ENCODE measurements at regions not wholly inside any gene's neighbourhood (a gene's known extent, or its start where the extent isn't known, plus 50 kb on each side); places are given as distances from the start of the nearest gene placed in this dataset.

DNA sequence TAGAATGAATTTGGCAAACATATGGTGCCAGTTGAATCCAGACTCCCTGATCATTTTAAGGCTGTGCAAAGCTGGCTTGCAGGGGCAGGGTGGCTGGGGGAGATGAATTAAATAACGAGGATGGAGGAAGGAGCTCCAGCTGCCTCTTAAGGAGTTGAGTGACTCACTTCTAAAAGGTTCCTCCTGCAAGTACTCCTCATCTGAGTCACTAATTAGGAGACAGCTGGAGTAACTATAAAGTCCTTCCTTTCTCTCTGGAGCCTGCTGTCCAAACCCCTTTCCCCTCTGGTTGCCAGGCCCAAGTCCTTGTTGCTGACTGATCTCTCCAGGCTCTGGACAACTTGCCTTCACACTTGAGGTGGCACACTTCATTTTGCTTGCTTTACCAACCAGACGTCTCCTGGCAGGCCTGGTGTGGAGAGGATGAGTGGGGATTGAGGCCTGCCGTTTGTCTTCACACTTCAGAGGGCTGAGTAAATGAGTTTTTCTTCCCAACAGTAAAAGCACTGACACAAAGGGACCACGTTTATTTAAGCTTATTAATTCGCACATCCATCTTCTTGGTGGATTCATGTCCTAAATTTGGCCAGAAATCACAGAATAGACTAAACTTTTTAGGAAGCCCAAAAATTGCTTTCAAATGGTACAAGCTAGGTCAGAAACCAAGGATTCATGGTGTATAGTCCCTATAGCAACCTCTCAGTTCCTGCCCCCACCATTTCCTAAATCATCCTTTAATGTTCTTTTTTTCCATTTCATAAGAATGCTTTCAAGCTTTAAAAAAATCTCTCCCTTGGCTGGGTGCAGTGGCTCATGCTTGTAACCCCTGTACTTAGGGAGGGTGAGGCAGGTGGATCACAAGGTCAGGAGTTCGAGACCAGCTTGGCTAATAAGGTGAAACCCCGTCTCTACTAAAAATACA, 90.5 kb upstream of the MYRIP start:
- Histone ChIP-seq H3K27me3 (ENCODE audit: insufficient read depth, poor library complexity, severe bottlenecking) (peaks cover 4% of the 10 kb centered on the region), H3K4me3 (replicated peaks; ENCODE audit: insufficient read depth, low read length) (no peak overlapping the region), H3K27ac (replicated peaks) (no peak overlapping the region)
- no peak for TF ChIP-seq SPI1 (IDR thresholded peaks at IDR 0.05; ENCODE audit: borderline replicate concordance, low read depth)
- TF ChIP-seq, protein P1, sequence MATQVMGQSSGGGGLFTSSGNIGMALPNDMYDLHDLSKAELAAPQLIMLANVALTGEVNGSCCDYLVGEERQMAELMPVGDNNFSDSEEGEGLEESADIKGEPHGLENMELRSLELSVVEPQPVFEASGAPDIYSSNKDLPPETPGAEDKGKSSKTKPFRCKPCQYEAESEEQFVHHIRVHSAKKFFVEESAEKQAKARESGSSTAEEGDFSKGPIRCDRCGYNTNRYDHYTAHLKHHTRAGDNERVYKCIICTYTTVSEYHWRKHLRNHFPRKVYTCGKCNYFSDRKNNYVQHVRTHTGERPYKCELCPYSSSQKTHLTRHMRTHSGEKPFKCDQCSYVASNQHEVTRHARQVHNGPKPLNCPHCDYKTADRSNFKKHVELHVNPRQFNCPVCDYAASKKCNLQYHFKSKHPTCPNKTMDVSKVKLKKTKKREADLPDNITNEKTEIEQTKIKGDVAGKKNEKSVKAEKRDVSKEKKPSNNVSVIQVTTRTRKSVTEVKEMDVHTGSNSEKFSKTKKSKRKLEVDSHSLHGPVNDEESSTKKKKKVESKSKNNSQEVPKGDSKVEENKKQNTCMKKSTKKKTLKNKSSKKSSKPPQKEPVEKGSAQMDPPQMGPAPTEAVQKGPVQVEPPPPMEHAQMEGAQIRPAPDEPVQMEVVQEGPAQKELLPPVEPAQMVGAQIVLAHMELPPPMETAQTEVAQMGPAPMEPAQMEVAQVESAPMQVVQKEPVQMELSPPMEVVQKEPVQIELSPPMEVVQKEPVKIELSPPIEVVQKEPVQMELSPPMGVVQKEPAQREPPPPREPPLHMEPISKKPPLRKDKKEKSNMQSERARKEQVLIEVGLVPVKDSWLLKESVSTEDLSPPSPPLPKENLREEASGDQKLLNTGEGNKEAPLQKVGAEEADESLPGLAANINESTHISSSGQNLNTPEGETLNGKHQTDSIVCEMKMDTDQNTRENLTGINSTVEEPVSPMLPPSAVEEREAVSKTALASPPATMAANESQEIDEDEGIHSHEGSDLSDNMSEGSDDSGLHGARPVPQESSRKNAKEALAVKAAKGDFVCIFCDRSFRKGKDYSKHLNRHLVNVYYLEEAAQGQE (IDR thresholded peaks at IDR 0.05; ENCODE audit: insufficient replicate concordance, low read depth), result no peak
- TF ChIP-seq POLR2AphosphoS5 (IDR thresholded peaks at IDR 0.05; ENCODE audit: low read depth), result no peak
- TF ChIP-seq, protein P2, sequence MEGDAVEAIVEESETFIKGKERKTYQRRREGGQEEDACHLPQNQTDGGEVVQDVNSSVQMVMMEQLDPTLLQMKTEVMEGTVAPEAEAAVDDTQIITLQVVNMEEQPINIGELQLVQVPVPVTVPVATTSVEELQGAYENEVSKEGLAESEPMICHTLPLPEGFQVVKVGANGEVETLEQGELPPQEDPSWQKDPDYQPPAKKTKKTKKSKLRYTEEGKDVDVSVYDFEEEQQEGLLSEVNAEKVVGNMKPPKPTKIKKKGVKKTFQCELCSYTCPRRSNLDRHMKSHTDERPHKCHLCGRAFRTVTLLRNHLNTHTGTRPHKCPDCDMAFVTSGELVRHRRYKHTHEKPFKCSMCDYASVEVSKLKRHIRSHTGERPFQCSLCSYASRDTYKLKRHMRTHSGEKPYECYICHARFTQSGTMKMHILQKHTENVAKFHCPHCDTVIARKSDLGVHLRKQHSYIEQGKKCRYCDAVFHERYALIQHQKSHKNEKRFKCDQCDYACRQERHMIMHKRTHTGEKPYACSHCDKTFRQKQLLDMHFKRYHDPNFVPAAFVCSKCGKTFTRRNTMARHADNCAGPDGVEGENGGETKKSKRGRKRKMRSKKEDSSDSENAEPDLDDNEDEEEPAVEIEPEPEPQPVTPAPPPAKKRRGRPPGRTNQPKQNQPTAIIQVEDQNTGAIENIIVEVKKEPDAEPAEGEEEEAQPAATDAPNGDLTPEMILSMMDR (IDR thresholded peaks at IDR 0.05; ENCODE audit: insufficient read depth, low read length), result no peak
- DNase-seq (ENCODE audit: low read depth in 1 of 2, low spot score in 1 of 2), result no peak

DNA sequence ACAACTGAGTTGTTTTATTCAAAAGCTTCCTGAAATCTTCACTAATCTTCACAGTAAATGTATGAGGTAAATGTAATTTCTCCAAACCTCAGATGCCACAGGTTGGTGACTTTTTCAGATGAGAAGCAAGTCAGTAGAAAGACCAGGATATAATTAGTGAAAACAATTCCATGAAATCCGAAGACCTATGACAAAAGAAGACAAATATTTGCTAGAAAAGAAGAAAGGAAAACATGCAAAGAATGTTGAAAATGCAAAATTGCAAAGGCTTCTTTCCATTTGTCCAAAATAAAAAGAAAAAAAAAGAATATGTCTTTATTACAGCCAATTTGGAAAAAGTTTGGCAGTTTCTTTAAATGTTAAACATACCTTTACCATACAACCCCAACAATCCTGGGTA, 88.3 kb upstream of the MYRIP start:
- no peak for DNase-seq (ENCODE audit: low read depth in 1 of 2, low spot score in 1 of 2)
- no peak for TF ChIP-seq GABPA (IDR thresholded peaks at IDR 0.05; ENCODE audit: low read depth)
- TF ChIP-seq POLR2AphosphoS5 (IDR thresholded peaks at IDR 0.05; ENCODE audit: low read depth), result no peak
- TF ChIP-seq, protein P2 (IDR thresholded peaks at IDR 0.05; ENCODE audit: insufficient read depth, low read length), result no peak
- H3K27ac ChIP-seq (replicated peaks), result no peak overlapping the region
- H3K27me3 ChIP-seq (ENCODE audit: insufficient read depth, poor library complexity, severe bottlenecking), result no peaks in the 10 kb centered on the region
- H3K4me3 ChIP-seq (replicated peaks; ENCODE audit: insufficient read depth, low read length), result no peak overlapping the region

DNA sequence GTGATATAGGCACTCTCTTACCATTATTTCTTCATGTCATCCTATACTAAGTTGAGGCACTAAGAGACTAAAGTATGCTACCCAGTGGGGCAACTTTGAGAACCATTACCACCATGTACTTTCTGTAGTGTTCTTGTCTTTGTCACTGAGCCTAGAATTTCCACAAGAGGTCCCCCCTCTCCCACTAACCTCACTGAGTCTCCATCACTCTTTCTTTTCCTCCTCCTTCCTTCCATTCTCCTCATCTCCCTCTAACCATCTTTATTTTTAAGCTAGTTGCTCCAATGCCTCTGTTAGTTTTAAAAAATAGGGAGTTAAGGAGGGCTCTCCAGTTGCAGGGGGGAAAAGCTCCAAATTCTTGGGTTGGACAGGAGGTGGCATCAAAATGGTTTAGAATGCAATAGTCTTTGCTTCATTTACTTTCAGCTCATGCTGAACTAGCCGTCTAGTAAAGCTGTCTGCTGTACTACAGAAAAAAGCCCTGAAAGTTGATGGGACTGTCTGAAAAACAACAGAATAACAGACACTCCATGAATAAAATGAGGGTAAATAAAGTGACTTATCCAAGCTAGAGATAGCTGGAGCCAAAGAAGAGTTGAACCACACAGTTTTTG, 85.1 kb upstream of the MYRIP start:
- no peak overlapping the region for H3K27ac ChIP-seq (replicated peaks)
- no peak for DNase-seq (ENCODE audit: low read depth in 1 of 2, low spot score in 1 of 2)

DNA sequence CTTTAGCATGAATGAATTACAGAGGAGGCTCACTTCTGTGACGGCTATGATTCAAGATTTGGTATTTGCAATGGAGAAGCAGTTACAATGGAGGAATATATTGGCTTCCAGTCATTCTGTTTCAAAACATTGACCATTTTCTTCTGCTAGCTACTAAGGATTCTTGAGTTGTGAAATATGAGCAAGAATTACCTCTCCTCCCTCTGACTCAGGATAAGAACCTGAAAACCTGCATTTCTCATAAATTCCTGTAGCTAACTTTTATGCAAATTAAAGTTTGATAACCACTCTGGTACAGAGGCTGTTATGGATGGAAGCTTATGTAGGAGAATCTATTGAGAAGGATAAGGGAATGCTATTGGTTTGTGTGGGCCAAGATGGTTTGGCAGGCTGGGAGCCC, 84.1 kb upstream of the MYRIP start:
- TF ChIP-seq, protein P2 (IDR thresholded peaks at IDR 0.05; ENCODE audit: insufficient read depth, low read length), result no peak
- no peak for TF ChIP-seq GABPA (IDR thresholded peaks at IDR 0.05; ENCODE audit: low read depth)
- TF ChIP-seq, protein P1 (IDR thresholded peaks at IDR 0.05; ENCODE audit: insufficient replicate concordance, low read depth), result no peak
- no peak for TF ChIP-seq POLR2AphosphoS5 (IDR thresholded peaks at IDR 0.05; ENCODE audit: low read depth)

More for the DNA sequence above, 85.1 kb upstream of the MYRIP start:
- TF ChIP-seq SPI1 (IDR thresholded peaks at IDR 0.05; ENCODE audit: borderline replicate concordance, low read depth), result no peak
- TF ChIP-seq POLR2AphosphoS5 (IDR thresholded peaks at IDR 0.05; ENCODE audit: low read depth), result no peak
- TF ChIP-seq, protein P2 (IDR thresholded peaks at IDR 0.05; ENCODE audit: insufficient read depth, low read length), result no peak
- H3K4me3 ChIP-seq (replicated peaks; ENCODE audit: insufficient read depth, low read length), result no peak overlapping the region
- H3K27me3 ChIP-seq (ENCODE audit: insufficient read depth, poor library complexity, severe bottlenecking), result no peaks in the 10 kb centered on the region

More for the DNA sequence above, 84.1 kb upstream of the MYRIP start:
- Histone ChIP-seq H3K4me3 (replicated peaks; ENCODE audit: insufficient read depth, low read length) (no peak overlapping the region), H3K27ac (replicated peaks) (no peak overlapping the region), H3K27me3 (ENCODE audit: insufficient read depth, poor library complexity, severe bottlenecking) (no peaks in the 10 kb centered on the region)
- no peak for DNase-seq (ENCODE audit: low read depth in 1 of 2, low spot score in 1 of 2)
